ENCODE measurements at regions not wholly inside any gene's neighbourhood (a gene's known extent, or its start where the extent isn't known, plus 50 kb on each side); places are given as distances from the start of the nearest gene placed in this dataset.
"Not testable (repeated sequence)": the region's sequence is repeated elsewhere in the genome, so short reads cannot be mapped to it uniquely, and the experiment has no call there.

DNA sequence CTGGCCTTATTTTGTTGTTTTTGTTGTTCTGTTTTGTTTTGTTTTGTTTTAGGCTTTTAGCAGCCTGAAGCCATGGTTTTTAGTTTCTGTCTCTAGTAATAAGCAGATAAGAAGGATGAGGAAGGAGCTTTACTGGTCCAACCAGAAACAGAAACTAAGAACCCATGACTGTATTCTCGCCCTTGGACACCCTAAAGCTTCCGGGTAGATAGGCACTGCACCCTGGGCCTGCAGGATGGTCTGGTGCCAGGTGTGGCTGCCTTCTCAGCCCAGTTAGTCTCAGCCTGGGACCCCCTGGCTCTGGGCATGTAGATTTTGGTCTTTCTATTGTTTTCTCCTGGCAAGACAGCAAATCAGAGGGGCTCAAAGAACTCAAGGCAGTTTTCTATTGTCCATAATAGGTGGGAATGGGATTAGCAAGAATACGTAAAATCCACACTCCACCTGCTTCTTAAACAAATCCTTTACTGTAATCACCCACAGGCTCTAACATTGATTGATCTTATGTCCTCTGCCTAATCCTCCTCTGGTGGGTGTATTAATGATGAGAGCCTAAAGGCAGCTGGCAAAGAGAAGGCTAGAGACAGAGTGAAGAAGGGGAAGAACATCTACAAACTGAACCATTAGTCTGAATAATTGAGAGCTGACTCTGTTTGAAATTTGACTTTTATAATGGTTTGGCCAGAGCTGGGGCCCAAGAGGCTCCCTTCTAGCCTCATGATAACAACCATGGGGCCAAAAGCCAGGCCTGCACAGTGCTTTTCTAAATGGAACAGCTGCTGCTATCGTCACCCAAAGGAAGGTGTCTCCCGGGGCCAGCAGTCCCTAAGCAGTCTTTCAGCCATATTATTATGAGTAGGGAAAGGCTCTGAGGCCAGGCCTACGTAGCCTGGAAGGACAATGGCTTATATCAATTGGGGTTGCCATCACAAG lies 106.8 kb upstream of the ATP1A1 start:
- no peak for DNase-seq

- DNase-seq, result no peak
Measured at GRCh38 chr1:116266864-116267212, 106.2 kb upstream of the ATP1A1 start.

DNA sequence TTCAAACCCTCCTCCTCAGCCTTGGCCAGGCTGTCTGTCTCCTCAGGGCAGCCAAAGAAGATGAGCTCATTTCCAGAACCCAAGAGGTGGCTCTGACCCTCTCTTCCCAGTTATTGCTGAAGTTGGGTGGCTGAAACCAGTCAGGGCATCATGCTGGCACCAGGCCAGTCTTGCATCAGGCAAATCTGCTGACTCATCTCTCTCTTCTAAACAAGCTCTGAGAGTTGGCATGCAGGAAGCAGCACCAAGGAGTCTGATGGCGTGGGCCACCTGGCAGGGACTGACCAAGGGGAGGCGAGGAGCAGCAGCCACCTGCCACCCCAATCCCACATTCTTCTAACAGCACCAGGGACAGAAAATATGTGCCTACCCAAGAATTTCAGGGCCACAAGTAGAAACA lies 104.8 kb upstream of the ATP1A1 start:
- DNase-seq, result no peak

- no peak for DNase-seq
Measured at GRCh38 chr1:116270316-116271057, 102.6 kb upstream of the ATP1A1 start.

DNA sequence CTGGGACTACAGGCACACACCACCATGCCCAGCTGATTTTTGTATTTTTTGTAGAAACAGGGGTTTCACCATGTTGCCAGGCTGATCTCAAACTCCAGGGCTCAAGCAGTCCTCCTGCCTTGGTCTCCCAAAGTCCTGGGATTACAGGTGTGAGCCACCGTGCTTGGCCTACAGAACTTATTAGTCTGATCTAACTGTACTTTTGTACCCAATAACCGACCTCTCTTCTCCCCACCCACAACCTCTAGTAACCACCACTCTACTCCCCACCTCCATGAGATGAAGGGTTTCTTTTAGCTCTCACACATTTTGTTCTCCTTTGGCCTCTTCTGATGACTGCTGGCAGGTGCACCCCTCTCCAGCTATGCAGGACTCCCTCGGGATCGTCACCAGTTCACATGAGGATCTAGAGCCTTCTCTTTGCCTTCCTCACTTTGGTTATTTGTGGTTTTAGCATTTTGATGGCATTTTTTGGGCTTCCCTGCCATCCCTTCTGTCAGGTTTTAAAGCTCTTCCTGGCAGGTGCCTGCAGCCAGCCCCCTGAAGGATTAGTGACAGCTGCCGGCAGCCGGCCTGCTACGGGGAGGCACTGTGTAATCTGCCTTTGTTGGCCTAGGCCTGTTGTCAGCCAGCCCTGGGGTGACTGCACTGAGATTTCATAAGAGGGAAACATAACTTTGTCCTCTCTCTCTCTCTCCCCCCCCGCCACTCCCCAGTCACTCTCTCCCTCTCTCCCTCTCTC lies 99.8 kb upstream of the ATP1A1 start:
- DNase-seq, result no peak

DNA sequence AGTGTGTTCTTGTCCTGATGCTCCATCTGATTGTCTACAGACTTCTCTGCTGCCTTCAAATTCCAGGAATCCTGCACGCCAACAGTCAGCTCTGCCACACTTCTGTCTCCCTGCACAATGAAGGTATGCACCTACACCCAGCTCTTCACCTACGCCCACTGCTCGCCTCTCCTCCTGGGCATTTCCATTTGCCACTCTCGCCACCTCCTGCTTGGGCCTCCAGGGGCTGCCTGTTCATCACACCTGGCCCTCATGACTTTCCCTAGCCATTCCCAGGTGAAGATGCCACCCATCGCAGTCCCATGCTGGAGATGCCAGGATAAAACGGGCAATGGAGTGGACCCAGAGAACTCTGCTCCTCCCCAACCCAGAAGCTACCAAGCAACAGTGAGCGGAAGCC lies 96.5 kb upstream of the ATP1A1 start:
- DNase-seq, result no peak

GRCh38 chr1:116277840-116278540 lies 95.1 kb upstream of the ATP1A1 start:
- DNase-seq, result no peak

- DNase-seq, result no peak
Measured at GRCh38 chr1:116278541-116278866, 94.5 kb upstream of the ATP1A1 start.

DNA sequence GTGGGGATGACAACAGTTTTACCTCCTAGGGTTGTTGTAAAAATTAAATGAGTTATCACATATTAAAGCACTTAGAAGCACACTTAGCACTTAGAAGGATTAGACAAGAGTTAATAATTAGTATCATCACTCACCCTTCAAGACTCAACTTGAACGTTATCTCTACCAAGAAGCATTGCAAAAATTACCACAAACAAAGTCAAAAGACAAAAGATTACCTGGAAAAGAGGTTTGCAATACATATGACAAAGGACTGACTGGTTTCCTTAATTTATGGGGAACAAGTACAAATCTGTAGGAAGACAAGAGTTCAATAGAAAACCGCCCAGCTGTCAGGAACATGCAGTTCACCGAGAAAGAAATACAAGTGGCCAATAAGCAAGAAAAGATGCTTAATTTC lies 93.3 kb upstream of the ATP1A1 start:
- DNase-seq, result no peak

GRCh38 chr1:116284819-116285390 lies 88.1 kb upstream of the ATP1A1 start:
- DNase-seq, result no peak

DNA sequence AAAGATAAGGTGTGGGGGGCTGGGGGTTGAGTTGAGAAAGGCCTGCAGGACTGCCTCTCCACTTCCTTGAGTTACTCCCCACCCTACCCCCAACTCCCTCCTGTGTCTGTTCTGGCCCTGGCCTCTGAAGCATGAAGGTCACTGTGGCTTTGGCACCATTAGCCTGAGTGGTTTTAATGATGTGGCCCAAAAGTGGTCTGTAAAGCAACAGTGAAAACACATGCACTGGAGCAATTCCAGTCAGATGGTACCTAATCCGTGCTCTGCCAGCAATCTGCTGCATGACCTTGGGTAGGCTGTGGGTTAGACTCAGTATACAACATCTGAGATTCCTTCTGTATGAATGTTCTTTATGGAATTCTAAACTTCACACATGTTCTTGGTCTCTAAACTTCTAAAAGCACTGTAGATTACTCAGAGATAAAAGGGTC lies 86.5 kb upstream of the ATP1A1 start:
- no peak for DNase-seq

DNA sequence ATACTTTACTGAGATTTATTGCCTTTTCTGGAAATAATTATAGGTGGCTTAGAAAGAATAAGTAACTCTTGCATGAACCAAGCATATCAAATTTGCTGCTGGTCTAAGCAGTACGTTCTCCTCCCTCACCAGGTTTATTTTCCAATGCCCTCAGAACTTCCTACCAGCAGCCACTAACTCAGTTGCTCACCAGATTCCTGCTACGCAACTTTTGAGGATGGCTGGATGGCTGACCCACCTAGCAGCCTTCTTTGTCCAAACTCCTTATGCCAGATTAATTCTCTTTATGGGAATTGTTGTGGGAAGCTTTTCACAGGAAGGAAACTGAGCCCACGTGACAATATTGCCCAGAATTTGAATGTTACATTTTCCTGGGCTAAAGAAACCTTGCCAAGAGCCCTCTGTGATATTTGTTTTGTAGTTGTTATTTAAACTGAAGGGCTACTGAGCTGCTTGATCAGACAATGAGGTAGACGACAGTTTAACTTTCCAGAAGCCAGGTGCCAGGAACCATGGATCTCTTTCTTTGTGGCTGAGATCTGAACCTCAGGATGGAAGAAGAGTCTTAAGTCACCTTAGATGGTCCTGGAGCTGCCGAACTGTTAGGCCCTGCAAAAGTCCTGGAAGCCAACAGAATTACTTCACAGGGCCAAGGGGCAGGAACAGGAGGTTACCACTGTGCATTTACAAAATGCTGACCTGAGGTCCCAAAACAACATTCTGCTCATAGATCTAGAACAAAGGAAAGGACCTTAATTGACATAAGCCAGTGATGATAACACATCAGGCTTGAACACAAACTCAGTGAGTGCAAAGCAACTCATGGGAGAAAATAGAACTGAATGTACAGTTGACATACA lies 85.5 kb upstream of the ATP1A1 start:
- DNase-seq, result no peak

DNA sequence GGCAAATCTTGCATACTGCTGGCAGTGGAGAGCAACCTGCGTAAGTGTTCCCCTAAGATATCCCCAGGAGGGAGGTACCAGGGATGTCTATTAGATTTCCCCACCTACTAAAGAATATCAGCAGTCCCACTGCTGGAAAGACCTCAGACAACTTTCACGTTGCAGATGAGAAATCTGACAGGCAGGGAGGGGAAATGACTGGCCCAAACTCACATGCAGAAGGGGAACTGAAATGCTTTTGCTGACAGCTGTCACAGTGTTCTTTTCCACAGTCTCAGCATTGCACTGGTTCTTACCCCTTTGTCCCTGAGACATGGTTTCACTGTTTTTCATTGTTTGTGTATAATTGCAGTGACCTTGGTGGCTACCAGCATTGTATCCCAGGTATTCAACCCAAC lies 84.8 kb upstream of the ATP1A1 start:
- DNase-seq, result no peak

GRCh38 chr1:116289193-116289592 lies 83.9 kb upstream of the ATP1A1 start:
- DNase-seq, result no peak

DNA sequence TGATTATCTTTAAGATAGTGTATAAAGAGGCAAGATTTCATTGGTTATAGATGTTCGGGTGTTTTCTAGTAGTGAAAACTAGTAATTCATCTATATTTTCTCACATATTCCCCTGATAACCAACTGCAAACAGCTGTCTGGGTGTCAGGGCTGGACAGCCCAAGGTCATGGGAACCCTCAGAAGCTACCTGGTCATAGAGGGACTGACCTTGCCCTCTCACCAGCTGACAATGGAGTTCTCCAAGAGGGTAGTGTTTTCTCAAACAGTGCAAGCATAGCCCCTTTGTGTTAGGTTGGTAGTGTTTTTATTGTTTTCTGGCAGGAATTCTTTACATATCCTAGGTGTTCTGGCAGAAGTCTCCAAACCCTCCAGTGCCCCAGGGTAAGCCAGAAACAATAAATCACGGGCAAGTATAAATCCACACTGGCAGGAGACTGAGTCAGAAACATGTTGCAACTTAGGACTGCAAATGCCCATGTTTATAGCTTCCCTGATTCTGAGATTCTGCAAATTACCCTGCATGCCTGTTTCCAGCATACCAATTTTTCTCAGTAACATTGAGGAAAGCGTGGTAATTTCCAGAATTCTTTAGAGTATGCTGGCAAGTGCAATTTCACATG lies 82.8 kb upstream of the ATP1A1 start:
- DNase-seq, result no peak

- DNase-seq, result no peak
Measured at GRCh38 chr1:116291024-116291423, 82.0 kb upstream of the ATP1A1 start.

- DNase-seq, result no peak
Measured at GRCh38 chr1:116292929-116293725, 79.9 kb upstream of the ATP1A1 start.

- no peak for DNase-seq
Measured at GRCh38 chr1:116297495-116298212, 75.4 kb upstream of the ATP1A1 start.

- not testable (repeated sequence) for DNase-seq
Measured at GRCh38 chr1:116298213-116298579, 74.8 kb upstream of the ATP1A1 start.

GRCh38 chr1:116298746-116299145 lies 74.3 kb upstream of the ATP1A1 start:
- DNase-seq, result no peak

Data from NCI-H526 treated with DMSO at 0.1 percent for 48 hours (cell line).